Kidney tubule cell (primary cell): ENCODE measurements at regions not wholly inside any gene's neighbourhood (a gene's known extent, or its start where the extent isn't known, plus 50 kb on each side); places are given as distances from the start of the nearest gene placed in this dataset.
"Not testable (repeated sequence)": the region's sequence is repeated elsewhere in the genome, so short reads cannot be mapped to it uniquely, and the experiment has no call there.

Source experiments
- DNase-seq: peaks from one replicate; pipeline ENCODE4 v3.0.0-alpha.2; 2018; ENCODE audit warnings: low spot score

GRCh38 chr15:79157631-79158592 is 67.3 kb upstream of the RASGRF1 start:
- DNase-seq: peak; percentile 87

- no peak for DNase-seq
Measured at GRCh38 chr15:79156704-79157375, 66.3 kb upstream of the RASGRF1 start.

- peak; percentile 32 for DNase-seq
Measured at GRCh38 chr15:79154483-79155135, 64.0 kb upstream of the RASGRF1 start.

- DNase-seq: not testable (repeated sequence)
Measured at GRCh38 chr15:79144290-79144689, 53.7 kb upstream of the RASGRF1 start.

GRCh38 chr15:79140846-79141570 is 50.4 kb upstream of the RASGRF1 start:
- DNase-seq: no peak
